HG02678 (cell line): ENCODE measurements at regions not wholly inside any gene's neighbourhood (a gene's known extent, or its start where the extent isn't known, plus 50 kb on each side); places are given as distances from the start of the nearest gene placed in this dataset.
"Not testable (repeated sequence)": the region's sequence is repeated elsewhere in the genome, so short reads cannot be mapped to it uniquely, and the experiment has no call there.

Source experiments
- ATAC-seq: cut with Tn5 transposase; IDR thresholded peaks from one replicate; pipeline ENCODE4 v1.9.1; 2021; ENCODE audit warnings: mild to moderate bottlenecking, moderate library complexity; ENCODE audit not compliant: unreplicated experiment

DNA sequence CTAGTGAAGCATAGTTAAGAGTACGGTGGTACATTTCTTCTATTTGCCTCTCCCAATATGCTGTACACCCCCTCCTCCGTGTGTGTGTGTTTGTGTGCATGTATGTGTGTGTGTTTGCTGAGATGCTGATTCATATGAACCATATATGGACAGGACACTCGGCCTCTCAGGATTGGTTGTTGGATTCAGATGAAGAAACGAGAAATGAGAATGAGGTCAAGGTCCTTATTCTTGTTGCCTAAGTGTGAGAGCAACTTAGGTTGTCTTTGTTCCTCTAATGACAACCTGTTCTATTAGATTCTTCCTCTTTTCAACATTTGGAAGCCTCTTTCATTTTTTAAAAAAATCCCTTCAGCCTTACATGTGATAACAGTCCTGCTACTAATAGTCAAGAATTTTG lies 1387.6 kb downstream of the STIM2 start:
- ATAC-seq: no peak

DNA sequence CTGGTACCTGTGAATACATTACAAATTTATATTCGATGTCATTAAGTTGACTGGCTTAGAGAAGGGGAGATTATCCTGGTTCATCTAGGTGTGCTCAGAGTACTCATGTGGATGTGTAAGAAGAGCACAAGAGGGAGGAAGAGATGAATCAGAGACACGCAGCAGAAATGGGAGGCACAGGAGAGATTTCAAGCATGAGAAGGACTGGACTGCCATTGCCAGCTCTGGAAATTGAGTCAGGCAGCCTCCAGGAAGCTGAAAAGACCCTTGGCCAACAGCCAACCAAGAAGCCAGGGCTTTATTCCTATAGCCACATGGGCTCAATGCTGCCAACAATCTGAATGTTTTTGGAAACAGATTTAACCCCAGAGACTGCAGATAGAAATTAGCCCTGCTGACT lies 1390.0 kb downstream of the STIM2 start:
- ATAC-seq: no peak

DNA sequence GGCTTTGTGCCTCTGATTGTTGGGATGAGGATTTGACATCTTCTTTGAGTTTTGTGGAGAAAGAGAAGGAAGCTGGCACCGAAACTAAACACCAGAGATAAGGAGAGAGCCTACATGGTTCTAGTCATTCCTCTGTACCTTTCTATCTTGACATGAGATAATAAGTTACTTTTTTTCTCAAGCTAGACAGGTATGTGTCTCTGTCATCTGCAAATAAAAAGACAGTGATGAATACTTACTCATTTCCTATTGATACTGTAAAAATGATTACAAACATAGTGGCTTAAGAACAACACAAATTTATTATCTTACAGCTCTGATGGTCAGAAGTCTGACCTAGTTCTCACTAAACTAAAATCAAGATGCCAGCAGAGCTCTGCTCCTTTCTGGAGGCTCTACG lies 1391.2 kb downstream of the STIM2 start:
- ATAC-seq: no peak

DNA sequence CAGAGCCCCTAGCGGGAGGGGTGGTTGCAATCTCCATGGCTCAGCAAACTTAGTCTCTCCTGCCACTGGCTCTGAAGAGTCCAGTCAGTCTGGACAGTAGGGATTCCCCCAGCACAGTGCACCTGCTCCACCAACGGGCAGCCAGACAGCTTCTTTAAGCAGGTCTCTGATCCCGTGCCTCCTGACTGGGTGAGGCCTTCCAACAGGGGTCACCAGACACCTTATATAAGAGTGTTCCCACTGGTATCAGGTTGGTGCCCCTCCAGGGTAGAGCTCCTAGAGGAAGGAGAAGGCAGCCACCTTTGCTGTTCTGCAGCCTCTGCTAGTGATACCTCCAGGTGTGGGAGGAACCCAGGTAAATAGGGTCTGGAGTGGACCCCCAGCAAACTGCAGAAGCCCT lies 1393.4 kb downstream of the STIM2 start:
- ATAC-seq: no peak

DNA sequence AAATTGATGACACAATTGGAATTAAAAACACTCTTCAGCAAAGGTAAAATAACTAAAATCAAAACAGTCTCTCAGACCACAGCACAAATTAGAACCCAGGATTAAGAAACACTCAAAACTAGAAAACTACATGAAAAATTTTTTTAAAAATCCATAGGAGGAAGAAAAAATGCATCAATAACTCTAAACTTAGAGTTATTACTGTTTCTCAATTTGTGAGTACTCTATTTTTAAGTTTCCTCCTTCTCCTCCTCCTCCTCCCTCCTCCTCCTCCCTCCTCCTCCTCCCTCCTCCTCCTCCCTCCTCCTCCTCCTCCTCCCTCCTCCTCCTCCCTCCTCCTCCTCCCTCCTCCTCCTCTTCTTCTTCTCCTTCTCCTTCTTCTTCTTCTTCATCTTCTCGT lies 1395.7 kb downstream of the STIM2 start:
- ATAC-seq: no peak

DNA sequence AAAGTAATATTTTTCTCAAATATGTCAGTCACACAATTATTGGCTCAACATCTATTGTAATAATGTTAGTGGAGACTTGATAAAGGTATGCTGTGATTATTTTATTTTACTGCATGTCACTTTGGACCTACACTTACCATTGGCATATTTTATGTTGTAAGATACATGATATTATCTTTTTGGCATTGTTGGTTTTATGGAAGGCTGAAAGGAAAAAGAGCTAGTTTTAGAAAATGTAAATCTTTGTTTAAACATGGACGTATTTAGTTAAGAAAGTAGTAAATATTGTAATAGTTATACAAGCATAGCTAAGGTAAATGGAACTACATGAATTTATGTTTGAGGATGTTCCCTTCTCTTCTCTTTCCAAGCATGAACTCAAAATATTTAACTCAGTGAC lies 1399.3 kb downstream of the STIM2 start:
- no peak for ATAC-seq

DNA sequence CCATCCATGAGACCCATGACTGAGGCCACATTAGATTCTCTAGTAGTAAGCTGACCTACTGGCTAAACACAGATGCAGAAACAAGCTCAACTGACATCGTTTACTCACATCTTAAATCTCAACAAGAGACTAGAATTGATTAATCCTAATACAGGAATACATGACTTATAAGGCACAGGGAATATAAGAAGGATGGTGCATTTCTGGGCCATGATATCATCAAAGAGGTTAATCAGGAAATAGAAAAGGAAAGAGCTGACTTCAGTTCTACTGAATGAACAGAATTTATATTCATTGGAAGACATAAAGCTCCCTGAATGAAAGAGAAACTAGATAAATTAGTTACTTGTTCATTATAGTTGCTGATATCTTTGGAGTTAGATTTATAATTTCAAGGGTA lies 1406.5 kb downstream of the STIM2 start:
- no peak for ATAC-seq

DNA sequence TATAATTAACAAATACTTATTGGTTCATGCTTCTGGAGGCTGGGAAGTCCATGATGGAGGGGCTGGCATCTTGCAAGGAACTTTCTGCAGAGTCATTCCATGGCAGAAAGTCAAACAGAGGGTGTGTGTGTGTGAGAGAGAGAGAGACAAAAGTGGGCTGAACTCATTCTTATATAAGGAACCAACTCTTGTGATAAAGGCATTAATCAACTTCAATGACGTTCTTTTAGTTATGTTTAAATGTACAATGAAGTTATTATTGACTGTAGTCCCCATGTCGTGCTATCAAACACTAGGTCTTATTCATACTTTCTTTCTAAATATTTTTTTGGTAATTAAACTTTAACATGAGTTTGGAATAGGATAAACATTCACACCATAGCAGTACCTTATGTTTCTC lies 1408.8 kb downstream of the STIM2 start:
- ATAC-seq: no peak

DNA sequence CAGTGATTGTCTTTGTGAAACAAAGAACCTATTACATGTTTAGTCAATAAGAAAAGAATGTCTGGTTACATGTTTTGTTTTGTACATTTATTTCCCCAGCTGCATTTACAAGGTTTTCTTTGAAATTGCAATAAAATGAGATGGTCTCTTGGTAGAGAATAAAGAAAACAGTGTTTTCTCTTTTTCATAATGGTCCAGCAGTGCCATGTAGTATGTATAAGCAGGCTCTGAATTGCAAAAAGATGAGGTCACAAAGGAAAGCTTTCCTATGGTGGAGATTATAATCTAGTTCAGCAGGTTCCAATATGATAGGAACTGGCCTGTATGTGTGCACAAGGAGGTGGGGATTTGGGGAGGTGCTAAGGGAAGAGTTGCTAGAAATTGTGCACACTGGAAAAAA lies 1417.3 kb downstream of the STIM2 start:
- ATAC-seq: no peak

DNA sequence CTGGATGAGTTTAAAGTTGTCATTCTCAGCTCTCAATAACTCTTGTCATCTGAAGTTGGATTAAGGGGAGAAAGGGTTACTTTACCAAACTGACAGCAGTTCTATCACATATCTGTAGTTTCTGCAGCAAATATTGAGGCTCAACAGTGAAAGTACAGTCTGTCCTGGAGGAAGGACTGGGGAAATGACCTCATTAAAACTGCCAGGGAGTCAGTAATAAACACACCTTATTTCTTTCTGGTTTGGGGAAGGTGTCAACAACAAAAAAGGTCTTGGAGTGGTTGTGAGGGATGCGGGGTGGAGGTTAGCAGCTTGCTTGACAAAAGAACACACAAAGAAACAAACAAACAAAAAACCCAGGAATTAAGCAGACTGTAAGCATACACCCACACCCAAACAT lies 1418.0 kb downstream of the STIM2 start:
- no peak for ATAC-seq

DNA sequence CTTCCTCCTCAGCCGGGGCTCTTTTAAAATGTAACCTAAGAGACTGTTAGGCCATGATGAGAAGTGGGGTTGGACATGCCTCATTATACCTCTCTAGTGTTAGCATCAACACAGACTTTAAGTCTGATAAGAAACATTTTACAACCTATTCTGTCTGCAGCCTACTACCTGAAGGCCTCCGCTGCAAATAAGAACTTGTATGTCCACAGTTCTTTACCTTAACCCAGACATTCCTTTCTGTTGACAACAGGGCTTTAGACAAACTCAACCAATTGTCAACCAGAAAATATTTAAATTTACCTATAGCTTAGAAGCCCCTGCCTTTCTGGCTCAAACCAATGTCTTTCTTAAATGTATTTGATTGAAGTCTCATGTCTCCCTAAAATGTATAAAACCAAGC lies 1418.6 kb downstream of the STIM2 start:
- no peak for ATAC-seq

DNA sequence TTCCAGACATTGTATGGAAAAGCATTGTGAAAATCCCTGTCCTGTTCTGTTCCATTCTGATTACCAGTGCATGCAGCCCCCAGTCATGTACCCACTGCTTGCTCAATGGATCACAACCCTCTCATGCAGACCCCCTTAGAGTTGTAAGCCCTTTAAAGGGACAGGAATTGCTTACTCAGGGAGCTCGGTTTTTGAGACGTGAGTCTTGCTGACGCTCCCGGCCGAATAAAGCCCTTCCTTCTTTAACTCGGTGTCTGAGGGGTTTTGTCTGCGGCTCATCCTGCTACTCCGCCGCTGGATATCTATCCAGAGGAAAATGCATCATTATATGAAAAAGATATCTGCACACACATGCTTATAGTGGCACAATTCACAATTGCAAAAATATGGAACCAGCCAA lies 1425.6 kb downstream of the STIM2 start:
- ATAC-seq: not testable (repeated sequence)

DNA sequence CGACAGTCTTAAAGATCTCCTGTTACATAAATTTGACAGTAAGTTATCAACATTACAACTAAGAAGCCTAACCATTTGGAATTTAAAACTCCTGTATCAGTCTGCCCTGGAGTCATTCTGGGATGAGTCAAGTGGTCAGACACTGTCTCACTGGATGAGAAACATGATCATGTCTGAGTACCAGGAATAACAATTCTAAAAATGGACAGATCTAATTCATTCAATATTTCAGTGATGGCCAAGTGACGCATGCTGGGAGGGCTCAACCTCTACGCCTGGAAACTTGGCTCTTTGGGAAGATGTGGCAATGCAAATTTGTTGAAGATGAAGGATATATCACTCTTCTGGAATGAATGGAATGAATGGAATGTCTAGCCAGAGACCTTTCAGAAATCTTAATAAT lies 1427.2 kb downstream of the STIM2 start:
- ATAC-seq: no peak

DNA sequence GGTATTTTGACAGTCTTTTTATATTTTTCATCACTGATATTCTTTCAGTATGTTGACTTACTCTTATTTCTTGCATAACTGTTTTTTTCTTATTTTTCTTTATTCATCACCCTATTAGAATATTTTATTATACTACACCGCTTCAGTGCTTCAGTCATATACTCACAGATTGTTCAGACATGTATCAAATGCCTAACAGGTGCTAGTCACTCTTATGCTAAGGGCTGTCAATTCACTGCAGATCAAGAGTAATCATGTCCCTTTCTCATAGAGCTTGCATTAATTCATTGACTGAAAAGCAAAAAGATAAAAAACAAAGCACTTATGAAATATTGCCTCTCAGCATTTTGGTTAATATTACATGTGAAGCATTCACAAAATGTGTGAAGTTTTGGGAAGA lies 1435.6 kb downstream of the STIM2 start:
- ATAC-seq: no peak

DNA sequence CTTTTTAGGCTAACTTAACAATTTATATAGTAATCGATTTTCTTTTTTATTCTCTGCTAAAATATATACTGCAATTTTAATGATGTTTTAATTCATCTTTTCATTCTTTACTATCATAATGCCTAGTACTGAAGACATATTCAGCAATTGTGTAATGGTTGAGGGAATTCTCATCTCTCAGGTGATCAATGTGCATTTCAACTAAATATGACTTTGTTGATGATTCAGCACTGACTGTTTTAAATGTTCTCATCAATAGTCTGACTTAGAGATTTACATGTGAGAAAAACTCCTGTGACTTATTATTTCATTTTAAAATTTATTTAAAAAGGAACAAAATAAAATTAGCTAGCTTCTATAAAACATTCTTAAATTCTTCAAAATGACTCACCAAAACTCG lies 1450.3 kb downstream of the STIM2 start:
- no peak for ATAC-seq

DNA sequence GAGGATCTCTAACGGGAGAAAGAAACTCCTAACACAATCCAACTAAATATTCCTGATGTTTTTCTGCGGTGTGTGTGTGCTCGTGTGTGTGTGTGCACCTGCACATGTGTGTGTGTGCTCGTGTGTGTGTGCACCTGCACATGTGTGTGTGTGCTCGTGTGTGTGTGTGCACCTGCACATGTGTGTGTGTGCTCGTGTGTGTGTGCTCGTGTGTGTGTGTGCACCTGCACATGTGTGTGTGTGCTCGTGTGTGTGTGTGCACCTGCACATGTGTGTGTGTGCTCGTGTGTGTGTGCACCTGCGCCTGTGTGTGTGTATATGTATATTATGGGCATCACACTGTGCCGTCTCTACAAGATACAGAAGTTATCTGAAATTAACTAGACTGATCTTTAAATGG lies 1451.9 kb downstream of the STIM2 start:
- ATAC-seq: not testable (repeated sequence)

DNA sequence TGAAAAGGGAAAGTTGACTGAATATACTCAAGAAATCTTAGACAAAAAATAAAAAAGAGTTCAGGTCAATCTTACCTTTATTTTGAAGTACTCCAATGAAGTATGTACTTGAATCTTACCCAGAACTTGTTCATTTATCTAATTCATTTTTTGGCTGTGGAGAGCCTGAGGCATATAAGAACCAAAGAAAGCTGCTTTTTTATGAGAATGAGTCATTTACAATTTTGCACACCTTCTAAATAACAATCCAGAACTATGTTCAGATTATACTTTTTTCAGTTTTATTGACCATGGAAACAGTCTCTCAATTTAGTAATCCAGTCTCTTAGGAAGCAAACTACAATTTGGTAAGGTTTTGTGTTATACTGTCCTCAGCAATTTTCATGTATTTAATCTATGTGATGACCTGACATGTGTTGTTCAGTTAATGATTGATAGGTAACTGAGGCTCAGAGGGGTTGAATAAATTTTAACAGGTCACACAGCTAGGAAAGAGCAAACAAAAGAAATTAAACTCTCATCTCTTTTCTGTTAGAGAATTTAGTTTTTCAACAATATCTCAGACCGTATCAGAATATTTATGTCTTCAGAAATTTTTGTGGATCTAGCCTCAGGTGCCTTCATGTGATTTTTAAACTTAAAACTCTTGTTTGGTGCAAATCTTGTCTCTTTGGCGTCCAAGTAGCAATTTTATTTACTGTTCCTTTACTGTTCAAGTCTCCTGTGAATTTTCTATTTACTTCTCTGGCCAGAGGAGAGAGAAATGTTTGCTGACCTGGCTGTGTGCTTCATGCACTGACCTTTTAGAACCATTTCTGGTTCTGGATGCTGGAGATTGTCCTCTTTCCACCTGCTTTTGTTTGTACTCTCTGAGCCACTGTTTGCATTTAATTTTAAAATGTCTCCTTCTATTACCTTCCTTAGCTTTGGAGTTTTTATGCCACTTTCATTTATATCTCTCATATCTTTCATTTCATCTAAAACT lies 1453.4 kb downstream of the STIM2 start:
- ATAC-seq: no peak

DNA sequence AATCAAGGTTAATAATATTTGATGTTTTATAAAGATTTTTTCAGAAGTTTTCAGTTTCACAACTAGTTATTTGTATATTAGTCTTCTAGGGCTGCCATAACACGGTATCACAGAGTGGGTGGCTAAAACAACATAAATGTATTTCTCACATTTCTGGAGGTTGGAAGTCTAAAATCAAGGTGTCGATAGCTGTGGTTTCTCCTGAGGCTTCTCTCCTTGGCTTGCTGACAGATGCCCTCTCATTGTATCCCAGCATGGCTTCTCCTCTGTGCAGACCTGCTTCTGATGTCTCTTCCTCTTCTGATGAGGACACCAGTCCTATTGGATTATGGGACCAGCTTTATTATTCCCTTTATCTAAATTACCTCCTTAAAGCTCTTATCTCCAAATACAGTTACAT lies 1456.6 kb downstream of the STIM2 start:
- no peak for ATAC-seq

DNA sequence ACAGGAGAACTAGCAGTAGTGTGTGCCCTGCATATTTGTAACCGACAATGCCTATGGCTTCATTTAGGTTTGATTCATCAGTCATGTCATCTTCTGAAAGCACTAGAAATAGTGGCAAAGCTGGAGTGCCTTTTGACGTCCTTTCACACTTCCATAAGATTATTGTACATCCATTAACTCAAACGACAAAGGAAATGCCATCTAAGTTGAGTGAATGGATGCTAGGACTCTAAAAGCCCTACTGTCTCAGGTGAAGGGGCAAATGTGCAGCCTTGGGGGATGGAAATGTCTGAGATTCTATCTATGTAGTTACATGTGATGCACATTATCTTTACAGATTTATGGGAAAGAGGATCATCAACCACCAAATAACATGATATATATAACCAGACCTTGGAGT lies 1473.6 kb downstream of the STIM2 start:
- no peak for ATAC-seq

DNA sequence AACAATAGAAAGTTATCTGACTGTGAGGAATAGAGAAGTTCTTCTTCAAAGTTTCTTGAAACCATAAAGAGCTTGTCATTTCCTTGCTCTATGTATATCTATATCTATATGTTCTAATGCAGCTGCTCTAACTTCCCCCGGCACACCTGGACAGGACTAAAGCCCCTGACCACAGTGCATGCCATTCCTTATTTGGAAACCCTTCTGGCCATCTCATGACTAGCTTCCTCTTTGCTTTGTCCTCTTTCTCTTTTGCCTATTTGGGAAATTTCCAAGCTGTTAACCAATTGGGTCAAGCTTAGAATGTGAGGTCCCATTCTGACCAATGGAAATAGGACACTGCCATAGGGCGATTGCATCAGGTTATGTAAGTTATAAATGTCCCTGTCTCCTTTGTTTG lies 1481.1 kb downstream of the STIM2 start:
- no peak for ATAC-seq

DNA sequence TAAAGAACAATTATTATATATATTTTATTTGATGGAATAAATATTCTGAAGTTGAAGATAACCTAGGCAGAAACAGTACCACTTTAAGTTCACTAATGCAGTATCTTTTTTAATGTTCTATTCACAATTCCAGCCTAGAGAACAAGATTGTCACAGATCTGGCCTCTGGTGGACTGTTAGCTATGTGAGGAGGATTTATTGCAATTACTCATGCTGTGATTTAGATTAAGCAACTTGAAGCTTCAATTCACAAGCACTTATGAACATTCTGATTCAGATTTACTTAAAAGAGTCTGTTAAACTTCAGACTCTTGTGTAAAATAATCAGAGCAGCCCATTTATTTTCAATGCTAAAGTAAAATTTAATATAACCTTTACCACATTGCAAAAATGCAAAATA lies 1489.8 kb downstream of the STIM2 start:
- ATAC-seq: no peak

DNA sequence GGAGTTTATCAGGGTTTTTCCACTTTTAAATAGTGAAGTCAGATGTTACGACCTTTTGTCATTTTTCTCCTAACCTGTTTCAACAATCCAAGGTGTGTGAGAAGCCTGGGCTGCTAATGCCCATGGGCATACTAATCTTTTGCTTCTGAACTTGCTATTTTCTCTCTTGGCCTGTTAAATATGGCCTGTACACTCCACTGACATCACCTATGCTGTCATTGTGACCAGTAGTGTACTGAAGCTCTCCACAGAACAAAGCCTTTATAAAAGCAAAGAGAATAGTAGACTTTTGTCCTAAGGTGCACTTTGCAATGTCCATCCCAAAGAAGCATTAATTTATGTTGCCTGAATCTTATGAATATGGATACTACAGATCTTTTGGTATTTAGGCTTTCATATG lies 1490.5 kb downstream of the STIM2 start:
- ATAC-seq: no peak

DNA sequence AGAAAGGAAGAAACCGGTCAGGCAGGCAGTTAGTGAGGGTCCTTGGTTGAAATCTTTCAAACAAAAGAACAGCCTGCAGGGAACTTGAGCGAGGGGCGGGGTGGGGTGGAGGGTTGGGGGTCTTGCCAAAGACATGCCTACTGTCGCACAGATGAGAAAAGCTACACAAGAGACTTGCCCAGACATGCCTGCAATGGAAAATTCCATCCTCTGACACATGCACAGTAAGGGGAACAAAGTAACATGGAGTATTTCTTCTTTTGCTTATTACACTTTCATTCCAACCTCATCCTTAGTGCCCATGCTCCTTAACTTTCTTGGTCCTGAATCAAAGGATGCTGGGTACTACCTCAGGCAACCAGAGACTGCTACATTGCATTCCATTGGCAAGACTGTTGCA lies 1491.2 kb downstream of the STIM2 start:
- ATAC-seq: no peak
